GM12891 (cell line): ENCODE measurements at regions not wholly inside any gene's neighbourhood (a gene's known extent, or its start where the extent isn't known, plus 50 kb on each side); places are given as distances from the start of the nearest gene placed in this dataset.
"Not testable (repeated sequence)": the region's sequence is repeated elsewhere in the genome, so short reads cannot be mapped to it uniquely, and the experiment has no call there.

Source experiments
- DNase-seq: peaks from one replicate; pipeline ENCODE4 v3.0.0; 2011; ENCODE audit warnings: low spot score; ENCODE audit not compliant: insufficient read length
- FAIRE-seq: peaks from 2 replicates; lab custom pipeline; 2011; peaks lifted over from hg19 to GRCh38; lab: Jason Lieb, UNC
- PAX5 ChIP-seq: IDR thresholded peaks from 2 replicates; pipeline ENCODE4 v1.6.1; 2011; ENCODE audit warnings: low read length, moderate library complexity, mild to moderate bottlenecking; ENCODE audit not compliant: insufficient read depth, severe bottlenecking
- POLR2A ChIP-seq: IDR thresholded peaks from 2 replicates; pipeline ENCODE4 v1.6.1; 2011; ENCODE audit warnings: low read depth, low read length, control low read depth
- POLR2AphosphoS5 ChIP-seq: IDR thresholded peaks from 2 replicates; pipeline ENCODE4 v1.6.1; 2011; ENCODE audit warnings: low read depth, low read length, control low read depth
- POU2F2 ChIP-seq: IDR thresholded peaks from 2 replicates; pipeline ENCODE4 v1.6.1; 2011; ENCODE audit warnings: low read depth, mild to moderate bottlenecking, control low read depth, low read length, moderate library complexity
- SPI1 ChIP-seq: IDR thresholded peaks from 2 replicates; pipeline ENCODE4 v1.6.1; 2011; ENCODE audit warnings: low read depth, low read length, control low read depth
- TAF1 ChIP-seq: IDR thresholded peaks from 2 replicates; pipeline ENCODE4 v1.6.1; 2011; ENCODE audit warnings: low read depth, low read length, control low read depth

DNA sequence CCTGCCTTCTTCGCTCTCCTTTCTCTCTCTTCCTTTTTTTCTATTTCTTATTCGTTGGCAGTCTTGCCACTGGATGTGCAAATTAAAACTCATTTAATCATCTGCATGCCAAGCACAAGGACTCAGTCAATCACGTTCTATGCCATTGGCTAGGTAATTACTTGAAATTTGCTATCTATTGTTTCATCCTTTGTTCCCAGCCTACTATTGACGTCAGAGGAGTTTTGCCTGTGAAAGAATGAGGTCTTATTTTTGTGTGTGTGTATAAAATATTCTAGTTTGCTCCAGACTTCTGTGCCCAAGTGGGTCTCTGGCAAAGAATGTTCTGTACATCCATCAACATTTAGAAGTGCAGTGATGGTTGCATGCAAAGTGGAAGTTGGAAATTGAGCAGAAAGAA, 132.3 kb upstream of the DOK5 start:
- FAIRE-seq (no peak), DNase-seq (no peak)
- no peak for TF ChIP-seq POLR2AphosphoS5
- TF ChIP-seq POU2F2 = no peak
- TF ChIP-seq POLR2A = no peak

- DNase-seq (no peak), FAIRE-seq (no peak)
- TF ChIP-seq POLR2AphosphoS5 (no peak), PAX5 (no peak), POLR2A (no peak), SPI1 (no peak), TAF1 (no peak), POU2F2 (no peak)
Observed at GRCh38 chr20:54343634-54344033, 131.8 kb upstream of the DOK5 start.

DNA sequence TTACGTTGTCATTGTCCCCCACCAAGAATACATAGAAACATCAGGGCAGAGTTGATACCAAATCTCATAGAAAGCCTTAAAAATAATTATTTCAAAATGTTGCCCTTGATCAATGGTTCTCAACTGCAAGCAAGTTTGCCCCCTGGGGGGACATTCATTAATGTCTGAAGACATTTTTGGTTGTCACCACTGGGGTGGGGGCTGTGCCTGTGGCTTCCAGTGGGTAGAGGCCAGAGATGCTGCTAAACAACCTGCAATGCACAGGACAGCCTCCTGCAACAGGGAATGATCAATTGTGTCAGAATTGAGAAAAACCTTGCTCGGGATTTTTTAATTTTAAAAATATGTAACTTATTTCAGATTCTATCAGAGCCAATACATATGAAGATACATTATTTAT, 130.6 kb upstream of the DOK5 start:
- TF ChIP-seq PAX5 (no peak), POLR2A (no peak), POU2F2 (no peak), TAF1 (no peak), POLR2AphosphoS5 (no peak), SPI1 (no peak)
- FAIRE-seq (no peak), DNase-seq (no peak)

GRCh38 chr20:54345301-54345724, 130.1 kb upstream of the DOK5 start:
- DNase-seq (no peak), FAIRE-seq (no peak)
- TF ChIP-seq TAF1 (no peak), POLR2A (no peak), PAX5 (no peak), POLR2AphosphoS5 (no peak), SPI1 (no peak), POU2F2 (no peak)

DNA sequence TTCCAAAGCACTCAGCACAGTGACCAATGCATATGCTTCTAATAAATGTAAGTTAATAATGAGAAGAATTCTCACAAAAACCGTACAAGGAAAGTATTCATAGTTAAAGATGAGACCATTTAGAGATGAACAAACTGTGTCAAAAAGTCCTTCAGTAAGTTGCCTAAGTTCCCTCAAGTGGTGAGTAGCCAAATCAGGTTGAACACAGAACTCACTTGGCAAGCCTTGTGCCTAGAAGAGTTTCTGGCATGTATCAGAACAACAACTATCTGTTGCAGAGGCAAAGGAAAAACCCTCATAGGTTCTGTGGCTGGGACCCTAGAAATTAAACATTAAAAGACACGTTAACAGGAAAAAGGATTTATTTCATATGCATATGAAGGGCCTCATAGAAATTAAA, 129.6 kb upstream of the DOK5 start:
- FAIRE-seq (no peak), DNase-seq (no peak)
- TF ChIP-seq POLR2A = no peak

GRCh38 chr20:54346276-54346675, 129.1 kb upstream of the DOK5 start:
- DNase-seq = no peak
- FAIRE-seq = no peak
- TF ChIP-seq POLR2AphosphoS5 (no peak), SPI1 (peak; percentile 66), POU2F2 (no peak)

GRCh38 chr20:54347166-54347833, 128.1 kb upstream of the DOK5 start:
- TF ChIP-seq POU2F2 (no peak), TAF1 (no peak), POLR2A (no peak), PAX5 (no peak), POLR2AphosphoS5 (no peak), SPI1 (no peak)
- DNase-seq (no peak), FAIRE-seq (no peak)

- DNase-seq = no peak
- TF ChIP-seq POLR2A = no peak
- no peak for TF ChIP-seq SPI1
- TF ChIP-seq PAX5 = no peak
- no peak for FAIRE-seq
Observed at GRCh38 chr20:54350415-54350814, 125.0 kb upstream of the DOK5 start.

DNA sequence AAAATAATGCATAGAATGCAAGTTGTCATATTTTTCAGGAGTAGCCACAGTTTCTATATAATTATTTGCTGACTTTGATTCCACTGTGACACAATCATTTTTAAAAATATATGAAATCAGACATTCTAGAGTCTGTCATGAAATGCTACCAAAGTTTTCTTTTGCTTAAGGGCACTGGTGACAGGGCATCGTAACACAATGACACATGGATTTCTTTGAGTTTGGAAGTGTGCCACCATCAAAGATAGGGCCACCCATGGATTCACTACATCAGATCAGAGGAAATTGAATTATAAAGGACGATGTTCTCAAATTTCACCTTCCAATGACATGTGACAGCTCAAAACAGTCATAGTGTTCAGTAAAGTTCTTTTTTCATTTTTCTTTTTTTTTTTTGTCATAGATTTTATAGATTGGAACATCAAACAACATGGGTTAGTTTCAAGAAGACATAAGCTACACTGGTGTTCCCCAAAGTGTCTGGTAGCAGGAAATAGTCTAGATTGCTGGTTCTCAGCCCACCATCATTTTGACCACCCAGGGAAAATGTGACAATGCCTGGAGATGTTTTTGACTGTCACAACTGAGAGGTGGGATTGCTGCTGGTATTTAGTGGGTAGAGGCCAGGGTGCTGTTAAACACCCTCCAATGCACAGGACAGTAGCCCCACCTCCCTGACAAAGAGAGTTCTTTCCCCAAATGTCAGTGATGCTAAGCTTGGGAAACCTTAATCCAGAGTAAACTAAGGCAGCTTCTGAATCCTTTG, 123.8 kb upstream of the DOK5 start:
- DNase-seq (no peak), FAIRE-seq (no peak)
- TF ChIP-seq POLR2A = no peak
- TF ChIP-seq PAX5 = no peak
- TF ChIP-seq TAF1 = no peak

- FAIRE-seq, DNase-seq: not testable (repeated sequence)
Observed at GRCh38 chr20:54352541-54352940, 122.9 kb upstream of the DOK5 start.

DNA sequence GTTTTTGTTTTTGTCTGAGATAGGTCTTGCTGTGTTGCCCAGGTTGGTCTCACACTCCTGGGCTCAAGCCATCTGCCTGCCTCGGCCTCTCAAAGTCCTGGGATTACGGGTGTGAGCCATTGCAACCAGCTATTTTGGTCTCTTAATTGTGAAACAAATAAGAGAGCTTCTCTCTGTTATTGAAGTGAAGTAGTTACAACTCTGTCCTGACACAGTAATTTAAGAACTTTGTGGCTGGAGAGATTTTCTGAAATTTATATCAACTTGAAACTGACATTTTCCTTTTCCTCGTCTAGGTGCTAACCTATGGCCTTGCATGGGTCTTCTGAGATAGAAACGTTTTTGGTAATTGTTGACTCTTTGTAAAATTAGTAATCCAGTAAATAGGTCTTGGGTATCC, 122.1 kb upstream of the DOK5 start:
- DNase-seq (no peak), FAIRE-seq (no peak)
- TF ChIP-seq TAF1 = no peak

- FAIRE-seq = no peak
Observed at GRCh38 chr20:54355631-54356280, 119.6 kb upstream of the DOK5 start.

More at GRCh38 chr20:54355631-54356280, 119.6 kb upstream of the DOK5 start:
- TF ChIP-seq PAX5 = no peak
- no peak for TF ChIP-seq POU2F2
- no peak for TF ChIP-seq TAF1
- no peak for TF ChIP-seq SPI1
- no peak for DNase-seq
